ENCODE measurements at regions not wholly inside any gene's neighbourhood (a gene's known extent, or its start where the extent isn't known, plus 50 kb on each side); places are given as distances from the start of the nearest gene placed in this dataset.
"Not testable (repeated sequence)": the region's sequence is repeated elsewhere in the genome, so short reads cannot be mapped to it uniquely, and the experiment has no call there.

DNA sequence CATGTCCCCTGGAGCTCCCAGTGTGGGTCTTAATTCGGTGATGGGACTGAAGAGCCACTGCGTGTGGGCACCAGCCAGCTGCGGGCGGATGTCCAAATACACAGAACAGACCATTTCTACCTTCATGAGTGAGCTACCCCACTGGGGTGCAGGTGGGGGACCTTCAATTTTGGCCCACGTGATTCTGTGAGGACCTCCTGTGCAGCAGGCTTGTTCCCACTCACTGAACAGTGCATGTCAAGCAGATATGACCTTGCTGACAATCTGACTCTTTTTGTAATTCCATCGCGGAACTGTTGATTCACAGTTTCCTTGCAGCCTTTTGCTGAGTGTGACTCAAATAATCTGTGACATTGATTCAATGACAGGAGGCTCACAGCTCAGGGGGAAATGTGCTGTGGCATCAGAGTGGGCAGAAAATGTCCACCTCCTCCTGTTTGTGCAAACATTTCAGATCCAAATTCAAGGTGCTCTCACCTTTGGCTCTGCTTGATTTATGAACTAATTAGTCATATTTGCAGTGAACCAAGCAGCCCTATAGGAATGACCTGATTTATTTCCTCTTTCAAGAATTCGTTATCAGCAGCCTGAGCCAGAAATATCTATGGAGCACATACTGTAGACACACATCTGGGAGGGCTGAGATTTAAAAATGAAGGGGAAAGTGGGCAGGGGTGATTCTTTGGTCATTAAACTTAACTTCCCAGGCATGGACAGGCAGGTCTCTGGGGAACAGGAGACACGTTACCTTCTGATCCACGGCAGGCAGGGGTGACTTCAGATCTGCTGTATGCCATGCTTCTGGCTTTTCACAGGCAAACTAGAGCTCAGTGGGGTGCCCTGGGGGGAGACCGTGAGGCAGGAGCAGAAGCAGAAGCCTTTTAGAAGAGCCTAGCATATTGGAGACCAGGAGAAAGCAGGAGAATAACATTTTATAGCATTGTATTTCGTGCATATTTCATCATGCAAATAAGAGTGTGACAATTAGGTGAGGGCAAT lies 170.0 kb upstream of the KL start:
- intact Hi-C loops (cut with DNase I): no loop called here
- peak; percentile 91 for DNase-seq (ENCODE audit: extremely low spot score)
- Histone ChIP-seq H3K9me3 (no peaks in the 10 kb centered on the region), H3K27ac (replicated peaks in 1 of 4) (no peak overlapping the region), H3K4me3 (no peak overlapping the region), H3K27me3 (no peaks in the 10 kb centered on the region), H3K36me3 (no peaks in the 10 kb centered on the region), H3K4me1 (peaks cover 1 to 7% (median 3%) of the 10 kb centered on the region in 4 donors)
- TF ChIP-seq POLR2A (IDR thresholded peaks at IDR 0.05; ENCODE audit: low read depth) (no peak), POLR2AphosphoS5 (IDR thresholded peaks at IDR 0.05) (no peak), EP300 (IDR thresholded peaks at IDR 0.05) (no peak)
- TF ChIP-seq, protein P1, sequence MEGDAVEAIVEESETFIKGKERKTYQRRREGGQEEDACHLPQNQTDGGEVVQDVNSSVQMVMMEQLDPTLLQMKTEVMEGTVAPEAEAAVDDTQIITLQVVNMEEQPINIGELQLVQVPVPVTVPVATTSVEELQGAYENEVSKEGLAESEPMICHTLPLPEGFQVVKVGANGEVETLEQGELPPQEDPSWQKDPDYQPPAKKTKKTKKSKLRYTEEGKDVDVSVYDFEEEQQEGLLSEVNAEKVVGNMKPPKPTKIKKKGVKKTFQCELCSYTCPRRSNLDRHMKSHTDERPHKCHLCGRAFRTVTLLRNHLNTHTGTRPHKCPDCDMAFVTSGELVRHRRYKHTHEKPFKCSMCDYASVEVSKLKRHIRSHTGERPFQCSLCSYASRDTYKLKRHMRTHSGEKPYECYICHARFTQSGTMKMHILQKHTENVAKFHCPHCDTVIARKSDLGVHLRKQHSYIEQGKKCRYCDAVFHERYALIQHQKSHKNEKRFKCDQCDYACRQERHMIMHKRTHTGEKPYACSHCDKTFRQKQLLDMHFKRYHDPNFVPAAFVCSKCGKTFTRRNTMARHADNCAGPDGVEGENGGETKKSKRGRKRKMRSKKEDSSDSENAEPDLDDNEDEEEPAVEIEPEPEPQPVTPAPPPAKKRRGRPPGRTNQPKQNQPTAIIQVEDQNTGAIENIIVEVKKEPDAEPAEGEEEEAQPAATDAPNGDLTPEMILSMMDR (IDR thresholded peaks at IDR 0.05): no peak
- WGBS: 75% methylated on average over 12 of the region's 12 CpGs

DNA sequence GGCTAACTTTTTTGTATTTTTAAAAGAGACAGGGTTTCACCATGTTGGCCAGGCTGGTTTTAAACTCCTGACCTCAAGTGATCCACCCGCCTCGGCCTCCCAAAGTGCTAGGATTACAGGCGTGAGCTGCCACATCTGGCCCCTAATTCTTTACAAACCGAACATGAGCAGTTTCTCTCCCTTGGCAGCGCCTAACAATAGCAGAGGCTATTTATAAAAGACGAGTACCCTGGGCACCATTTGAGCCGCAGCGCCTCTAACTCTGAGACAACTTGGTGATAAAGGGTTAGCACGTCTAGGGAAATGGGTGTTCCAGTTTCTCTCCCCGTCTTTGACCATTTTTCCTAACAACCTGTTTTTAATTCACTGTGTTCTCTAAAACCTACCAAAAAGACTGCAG lies 168.2 kb upstream of the KL start:
- H3K36me3 ChIP-seq; H3K9me3 ChIP-seq; H3K4me1 ChIP-seq; intact Hi-C loops (cut with DNase I); H3K27me3 ChIP-seq; H3K4me3 ChIP-seq: not testable (repeated sequence)
- WGBS: 67% methylated on average over 10 of the region's 10 CpGs
- DNase-seq (ENCODE audit: extremely low spot score): peak; percentile 78
- peak overlapping the region in 1 of 4 donors; percentile 29 for H3K27ac ChIP-seq (replicated peaks in 1 of 4)

DNA sequence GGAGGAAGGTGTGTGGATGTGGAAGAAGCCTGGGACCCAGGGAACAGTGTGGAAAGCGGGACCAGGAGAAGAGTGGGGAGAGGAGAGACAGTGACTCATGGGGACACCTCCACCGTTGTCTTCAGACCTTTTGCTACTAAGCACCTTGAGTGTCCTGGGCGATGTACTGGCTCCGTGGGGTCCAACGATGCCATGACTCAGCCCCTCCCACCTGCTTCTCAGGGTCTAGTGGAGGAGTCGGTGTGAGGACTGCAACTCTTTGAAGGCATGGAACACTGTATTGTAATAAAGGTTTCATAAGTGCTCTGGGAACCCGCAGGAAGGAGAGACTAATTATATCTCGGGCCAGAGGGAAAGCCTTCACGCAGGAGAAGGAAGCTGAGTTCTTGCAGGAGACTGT lies 166.9 kb upstream of the KL start:
- Histone ChIP-seq H3K4me3 (no peak overlapping the region), H3K36me3 (no peaks in the 10 kb centered on the region), H3K27me3 (no peaks in the 10 kb centered on the region), H3K27ac (replicated peaks in 1 of 4) (no peak overlapping the region), H3K9me3 (no peaks in the 10 kb centered on the region), H3K4me1 (peaks cover 0 to 8% (median 6%) of the 10 kb centered on the region in 4 donors)
- TF ChIP-seq EP300 (IDR thresholded peaks at IDR 0.05): no peak
- TF ChIP-seq, protein P1 (IDR thresholded peaks at IDR 0.05): no peak
- no peak for TF ChIP-seq POLR2AphosphoS5 (IDR thresholded peaks at IDR 0.05)
- no peak for TF ChIP-seq POLR2A (IDR thresholded peaks at IDR 0.05; ENCODE audit: low read depth)
- WGBS: 94% methylated on average over 9 of the region's 9 CpGs
- intact Hi-C loops (cut with DNase I): no loop called here
- DNase-seq (ENCODE audit: extremely low spot score): peak; percentile 79

DNA sequence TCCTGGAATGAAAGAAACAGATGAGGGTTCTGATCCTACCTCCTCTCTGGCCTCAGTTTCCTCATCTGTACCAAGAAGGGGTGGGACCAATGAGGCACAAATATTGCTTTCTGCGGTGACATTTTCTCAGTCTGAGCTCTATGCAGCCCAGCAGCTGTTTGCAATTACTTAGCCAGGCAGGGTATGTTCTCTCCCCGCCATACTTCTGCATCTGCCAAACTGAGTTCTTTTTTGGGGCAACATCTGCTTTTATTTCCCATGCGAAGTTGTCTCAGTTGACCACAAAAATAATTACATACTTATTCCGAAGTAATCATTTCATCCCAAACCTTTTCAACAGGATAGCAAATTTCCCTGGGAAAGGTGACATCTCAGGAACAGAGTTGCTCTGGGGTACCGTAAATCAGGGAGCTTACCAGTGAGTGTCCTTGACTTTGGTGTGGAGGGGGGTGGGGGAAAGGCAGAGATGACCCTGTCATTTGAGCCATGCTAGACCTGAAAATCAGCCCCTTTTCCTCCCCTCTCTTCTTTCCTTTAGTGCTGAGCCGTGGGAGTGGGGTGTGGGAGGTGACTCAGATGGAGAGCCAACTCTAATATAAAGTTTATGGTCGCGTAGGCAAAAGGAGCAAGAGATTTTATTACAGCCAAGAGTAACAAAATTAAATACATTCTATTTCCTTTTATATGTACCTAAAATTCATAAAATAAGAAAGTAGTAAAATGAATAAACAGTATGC lies 165.7 kb upstream of the KL start:
- H3K4me3 ChIP-seq: no peak overlapping the region
- H3K36me3 ChIP-seq: no peaks in the 10 kb centered on the region
- no peak overlapping the region for H3K27ac ChIP-seq (replicated peaks in 1 of 4)
- DNase-seq (ENCODE audit: extremely low spot score): peak; percentile 77
- TF ChIP-seq, protein P1 (IDR thresholded peaks at IDR 0.05): no peak
- no peak for TF ChIP-seq POLR2A (IDR thresholded peaks at IDR 0.05; ENCODE audit: low read depth)
- TF ChIP-seq EP300 (IDR thresholded peaks at IDR 0.05): no peak
- TF ChIP-seq POLR2AphosphoS5 (IDR thresholded peaks at IDR 0.05): no peak
- intact Hi-C loops (cut with DNase I): no loop called here
- no peaks in the 10 kb centered on the region for H3K27me3 ChIP-seq
- 89% methylated on average over 7 of the region's 8 CpGs for WGBS
- H3K9me3 ChIP-seq: no peaks in the 10 kb centered on the region
- peaks cover 0 to 8% (median 6%) of the 10 kb centered on the region in 4 donors for H3K4me1 ChIP-seq

All from esophagus muscularis mucosa (tissue), 4 donors.